Gastroesophageal sphincter (tissue), 3 donors: ENCODE measurements at regions not wholly inside any gene's neighbourhood (a gene's known extent, or its start where the extent isn't known, plus 50 kb on each side); places are given as distances from the start of the nearest gene placed in this dataset.

Source experiments
- CTCF ChIP-seq, 4 experiments: fragments of 200-600 bp in 2 of 4; fragments of 450-650 bp in 2 of 4; sonication (generic) in 1 of 4; IDR thresholded peaks; one replicate each; pipeline ENCODE4 v1.5.1; 2017 to 2019; ENCODE audit warnings: antibody characterized with exemption in 4 of 4, mild to moderate bottlenecking in 2 of 4, moderate library complexity in 2 of 4
- EP300 ChIP-seq: sonication (generic); formaldehyde crosslinking; IDR thresholded peaks from one replicate; pipeline ENCODE4 v1.6.1; 2017; ENCODE audit warnings: antibody characterized with exemption, mild to moderate bottlenecking
- POLR2A ChIP-seq, 2 donors: fragments of 450-650 bp; IDR thresholded peaks; one replicate each; pipeline ENCODE4 v1.6.1; 2017; ENCODE audit warnings: antibody characterized with exemption in 2 of 2, mild to moderate bottlenecking in 2 of 2, moderate library complexity in 1 of 2
- POLR2AphosphoS5 ChIP-seq: sonication (generic); formaldehyde crosslinking; IDR thresholded peaks from one replicate; pipeline ENCODE4 v1.6.1; 2017; ENCODE audit warnings: antibody characterized with exemption

- no peak for TF ChIP-seq CTCF (IDR thresholded peaks at IDR 0.05)
- no peak for TF ChIP-seq POLR2A (IDR thresholded peaks at IDR 0.05)
- no peak for TF ChIP-seq POLR2AphosphoS5
- no peak for TF ChIP-seq EP300
These were observed 73.4 kb upstream of the POMP start for GRCh38 chr13:28585561-28585960.
